ENCODE measurements at regions not wholly inside any gene's neighbourhood (a gene's known extent, or its start where the extent isn't known, plus 50 kb on each side); places are given as distances from the start of the nearest gene placed in this dataset.

DNA sequence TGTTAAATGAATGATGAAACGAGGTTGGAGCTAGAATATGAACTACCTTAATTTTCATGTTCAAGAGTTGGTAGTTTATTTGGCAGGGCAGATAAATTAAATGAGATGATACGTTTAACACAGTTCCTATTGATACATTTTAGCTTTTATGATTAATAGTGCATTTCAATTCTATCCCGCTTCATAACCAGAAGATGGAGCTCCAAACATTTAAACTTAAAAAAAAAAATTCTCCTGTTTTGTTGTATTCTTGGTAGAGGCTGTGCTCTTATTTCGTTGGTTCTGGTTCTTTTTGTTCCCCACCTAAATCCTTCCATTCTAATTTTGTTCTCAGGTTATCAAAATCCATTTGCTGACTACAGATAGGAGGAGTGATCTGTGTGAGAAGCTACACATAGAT is 71.8 kb upstream of the PTPN13 start:
- Histone ChIP-seq H2AFZ (ENCODE audit: low read length) (no peak overlapping the region), H3T11ph (ENCODE audit: low read length) (no peak overlapping the region), H3K27ac (ENCODE audit: insufficient read length, low read depth, low read length) (no peak overlapping the region), H2BK20ac (ENCODE audit: low read depth, low read length, poor library complexity, severe bottlenecking) (no peak overlapping the region), H3K56ac (ENCODE audit: insufficient read length, low read depth, low read length) (no peak overlapping the region), H3K79me2 (ENCODE audit: insufficient read depth, low read length) (no peaks in the 10 kb centered on the region), H2BK12ac (ENCODE audit: insufficient read length, low read depth, low read length) (no peak overlapping the region), H3K9ac (ENCODE audit: extremely low read depth, insufficient read length, low read length) (no peak overlapping the region), H2BK120ac (ENCODE audit: low read depth, low read length, poor library complexity, severe bottlenecking) (no peak overlapping the region), H2BK15ac (ENCODE audit: low read depth, low read length) (no peak overlapping the region), H4K8ac (replicated peaks; ENCODE audit: insufficient read length, low read depth, low read length) (no peak overlapping the region), H4K5ac (ENCODE audit: insufficient read length, low read depth, low read length) (no peak overlapping the region), H3K23ac (ENCODE audit: insufficient read length, low read depth, low read length) (no peak overlapping the region), H3K79me1 (ENCODE audit: insufficient read depth, low read depth, low read length, poor library complexity, severe bottlenecking) (no peaks in the 10 kb centered on the region), H3K9me3 (ENCODE audit: control insufficient read depth, low read depth, low read length) (peaks cover 9% of the 10 kb centered on the region), H3K23me2 (ENCODE audit: insufficient read length, low read depth, low read length, poor library complexity, severe bottlenecking) (no peaks in the 10 kb centered on the region), H3K18ac (ENCODE audit: insufficient read length, low read depth, low read length) (no peak overlapping the region), H3K27me3 (ENCODE audit: insufficient read depth, low read length) (no peaks in the 10 kb centered on the region), H3K4ac (ENCODE audit: low read depth, low read length) (no peak overlapping the region), H3K4me1 (ENCODE audit: insufficient read depth, low read length) (no peaks in the 10 kb centered on the region), H4K20me1 (ENCODE audit: control insufficient read depth, insufficient read depth, insufficient read length) (no peaks in the 10 kb centered on the region), H3K14ac (ENCODE audit: insufficient read depth, low read length) (no peak overlapping the region), H2AK5ac (ENCODE audit: insufficient read length, low read length) (no peak overlapping the region), H3K4me2 (ENCODE audit: insufficient read depth, insufficient read length, low read length) (no peak overlapping the region), H2BK5ac (ENCODE audit: insufficient read length, low read length) (no peak overlapping the region), H4K91ac (ENCODE audit: insufficient read length, low read depth, low read length) (no peak overlapping the region)
- H3K27me3 Mint-ChIP-seq (ENCODE audit: low read depth) = peaks cover 2% of the 10 kb centered on the region; the same call in 1 of the 2 replicates
- WGBS (ENCODE audit: extremely low coverage, insufficient read length, low lambda C conversion rate) = no CpG with 5 or more reads among the region's 4 CpGs
- no peak overlapping the region for H3K4me3 Mint-ChIP-seq
- peaks cover 34 to 41% of the 10 kb centered on the region in 2 experiments for H3K9me3 Mint-ChIP-seq
- H3K27ac Mint-ChIP-seq = no peak overlapping the region
- peaks cover 21 to 43% (median 26%) of the 10 kb centered on the region in 3 experiments for H3K36me3 Mint-ChIP-seq (ENCODE audit: insufficient read depth in 1 of 3, low read depth in 3 of 3)
- no peak for DNase-seq
- TF ChIP-seq, protein P1, sequence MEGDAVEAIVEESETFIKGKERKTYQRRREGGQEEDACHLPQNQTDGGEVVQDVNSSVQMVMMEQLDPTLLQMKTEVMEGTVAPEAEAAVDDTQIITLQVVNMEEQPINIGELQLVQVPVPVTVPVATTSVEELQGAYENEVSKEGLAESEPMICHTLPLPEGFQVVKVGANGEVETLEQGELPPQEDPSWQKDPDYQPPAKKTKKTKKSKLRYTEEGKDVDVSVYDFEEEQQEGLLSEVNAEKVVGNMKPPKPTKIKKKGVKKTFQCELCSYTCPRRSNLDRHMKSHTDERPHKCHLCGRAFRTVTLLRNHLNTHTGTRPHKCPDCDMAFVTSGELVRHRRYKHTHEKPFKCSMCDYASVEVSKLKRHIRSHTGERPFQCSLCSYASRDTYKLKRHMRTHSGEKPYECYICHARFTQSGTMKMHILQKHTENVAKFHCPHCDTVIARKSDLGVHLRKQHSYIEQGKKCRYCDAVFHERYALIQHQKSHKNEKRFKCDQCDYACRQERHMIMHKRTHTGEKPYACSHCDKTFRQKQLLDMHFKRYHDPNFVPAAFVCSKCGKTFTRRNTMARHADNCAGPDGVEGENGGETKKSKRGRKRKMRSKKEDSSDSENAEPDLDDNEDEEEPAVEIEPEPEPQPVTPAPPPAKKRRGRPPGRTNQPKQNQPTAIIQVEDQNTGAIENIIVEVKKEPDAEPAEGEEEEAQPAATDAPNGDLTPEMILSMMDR (conservative IDR thresholded peaks at IDR 0.05) = no peak
- H3K4me1 Mint-ChIP-seq = peaks cover 0 to 5% of the 10 kb centered on the region in 2 experiments; a peak in 2 of 4 replicates

All from H9 (cell line).